ENCODE measurements at regions not wholly inside any gene's neighbourhood (a gene's known extent, or its start where the extent isn't known, plus 50 kb on each side); places are given as distances from the start of the nearest gene placed in this dataset.

DNA sequence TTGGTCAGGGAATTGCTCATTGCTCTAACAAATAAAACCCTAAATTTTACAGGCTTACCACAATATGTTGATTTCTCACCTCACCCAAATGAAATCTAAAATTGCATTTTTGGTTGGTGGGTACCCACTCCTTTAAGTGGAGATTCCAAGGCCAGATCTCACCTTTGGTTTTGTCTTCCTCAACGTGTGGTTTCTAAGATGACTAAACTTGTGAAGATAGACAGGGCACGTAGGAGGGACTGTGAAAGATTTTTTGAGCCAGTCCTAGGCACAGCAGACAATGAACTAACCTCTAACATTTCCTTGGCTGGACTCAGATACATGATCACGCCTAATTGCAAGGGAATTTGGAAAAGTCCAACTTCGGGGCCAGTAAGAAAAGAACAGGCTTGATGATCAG lies 1003.9 kb downstream of the FLRT2 start:
- DNase-seq = no peak
- intact Hi-C loops (cut with DNase I, micrococcal nuclease) = no loop called here
- no peak for ATAC-seq

DNA sequence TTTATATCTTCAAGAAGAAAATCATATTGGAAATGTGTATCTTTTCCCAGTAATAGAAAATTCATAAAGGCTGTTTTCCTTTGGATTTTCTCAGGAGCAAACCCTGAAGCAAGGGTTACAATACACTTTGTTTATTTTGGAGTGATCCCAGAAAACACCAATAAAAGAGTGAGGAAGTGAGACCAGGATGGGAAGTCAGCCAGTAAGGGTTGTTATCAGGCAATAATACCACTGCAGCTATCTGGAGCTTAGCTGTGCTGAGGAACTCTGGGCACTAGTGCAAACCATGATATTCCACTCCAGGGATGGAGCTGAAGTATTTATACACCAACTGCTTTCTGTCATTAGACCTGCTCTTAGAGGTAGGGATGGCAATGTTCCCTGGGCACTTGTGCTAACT lies 1002.3 kb downstream of the FLRT2 start:
- peak in 1 of 2 donors; percentile 4 for DNase-seq
- intact Hi-C loops (cut with DNase I, micrococcal nuclease) = no loop called here
- peak; percentile 95 for ATAC-seq

DNA sequence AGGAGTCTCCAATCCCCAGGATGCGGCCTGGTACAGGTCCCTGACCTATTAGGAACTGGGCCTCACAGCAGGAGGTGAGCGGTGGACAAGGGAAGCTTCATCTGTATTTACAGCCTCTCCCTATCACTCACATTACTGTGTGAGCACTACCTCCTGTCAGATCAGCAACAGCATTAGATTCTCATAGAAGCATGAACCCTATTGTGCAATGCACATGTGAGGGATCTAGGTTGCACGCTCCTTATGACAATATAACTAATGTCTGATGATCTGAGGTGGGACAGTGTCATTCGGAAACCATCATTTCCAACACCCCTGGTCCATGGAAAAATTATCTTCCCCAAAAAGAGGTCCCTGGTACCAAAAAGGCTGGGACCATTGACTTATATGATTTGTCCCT lies 1000.5 kb downstream of the FLRT2 start:
- DNase-seq (no peak), ATAC-seq (no peak)
- intact Hi-C loops (cut with DNase I, micrococcal nuclease) = no loop called here

DNA sequence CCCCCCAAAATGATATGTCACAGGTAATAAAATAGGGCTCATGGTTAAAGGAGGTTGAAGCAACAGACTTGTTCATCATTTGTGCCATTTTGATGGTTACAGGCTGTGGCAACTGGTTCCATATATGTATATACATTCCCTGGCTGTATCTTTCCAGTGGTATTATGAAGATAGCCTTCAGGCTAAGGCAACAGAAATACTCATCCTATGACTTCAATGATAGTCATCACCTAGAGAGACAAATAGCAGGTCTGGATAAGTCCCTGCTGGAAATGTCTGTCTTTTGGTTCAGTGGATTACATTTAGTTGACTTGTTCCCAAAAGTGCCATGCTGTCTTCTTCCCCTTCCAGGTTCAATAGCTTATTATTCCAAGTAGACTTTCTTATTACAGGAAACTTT lies 997.4 kb downstream of the FLRT2 start:
- DNase-seq (no peak), ATAC-seq (no peak)
- intact Hi-C loops (cut with DNase I, micrococcal nuclease) = no loop called here

DNA sequence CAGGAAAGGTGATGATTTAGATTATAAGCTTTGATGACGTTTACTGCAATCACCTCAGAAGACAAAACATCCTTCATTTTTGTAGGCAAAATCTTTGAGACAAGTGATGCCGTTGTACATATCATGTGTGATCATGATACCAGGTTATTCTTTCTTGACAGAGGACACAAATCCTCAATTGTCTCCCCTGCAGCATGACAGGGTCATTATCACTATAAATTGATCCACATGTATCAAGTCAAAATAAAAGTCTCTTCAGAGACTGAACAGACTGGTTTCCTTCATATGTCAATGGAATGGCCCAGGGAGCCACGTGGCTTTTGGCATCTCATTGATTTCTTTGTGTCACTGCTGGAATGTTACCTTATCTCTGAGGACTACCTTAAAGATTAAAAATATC lies 995.7 kb downstream of the FLRT2 start:
- DNase-seq = no peak
- intact Hi-C loops (cut with DNase I, micrococcal nuclease) = no loop called here
- no peak for ATAC-seq

DNA sequence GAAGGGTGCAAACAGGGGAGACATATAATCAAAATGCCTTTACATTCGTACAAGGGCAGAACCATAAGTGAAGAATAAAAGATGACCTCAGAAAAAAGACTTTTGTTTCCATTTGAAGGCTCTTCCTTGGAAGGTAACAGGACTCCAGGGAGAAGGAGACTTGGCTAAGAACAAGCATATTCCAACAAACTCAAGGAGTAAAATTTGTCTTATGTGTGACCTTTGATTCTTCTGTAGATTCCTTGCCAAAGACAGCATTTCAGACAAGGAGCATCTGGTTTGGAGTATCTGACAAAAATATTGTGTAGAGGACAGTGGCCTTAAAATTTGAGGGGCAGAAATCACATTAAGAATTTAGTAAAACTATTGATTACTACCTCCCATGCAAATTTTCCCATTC lies 991.9 kb downstream of the FLRT2 start:
- intact Hi-C loops (cut with DNase I, micrococcal nuclease) = no loop called here
- ATAC-seq (no peak), DNase-seq (no peak)

DNA sequence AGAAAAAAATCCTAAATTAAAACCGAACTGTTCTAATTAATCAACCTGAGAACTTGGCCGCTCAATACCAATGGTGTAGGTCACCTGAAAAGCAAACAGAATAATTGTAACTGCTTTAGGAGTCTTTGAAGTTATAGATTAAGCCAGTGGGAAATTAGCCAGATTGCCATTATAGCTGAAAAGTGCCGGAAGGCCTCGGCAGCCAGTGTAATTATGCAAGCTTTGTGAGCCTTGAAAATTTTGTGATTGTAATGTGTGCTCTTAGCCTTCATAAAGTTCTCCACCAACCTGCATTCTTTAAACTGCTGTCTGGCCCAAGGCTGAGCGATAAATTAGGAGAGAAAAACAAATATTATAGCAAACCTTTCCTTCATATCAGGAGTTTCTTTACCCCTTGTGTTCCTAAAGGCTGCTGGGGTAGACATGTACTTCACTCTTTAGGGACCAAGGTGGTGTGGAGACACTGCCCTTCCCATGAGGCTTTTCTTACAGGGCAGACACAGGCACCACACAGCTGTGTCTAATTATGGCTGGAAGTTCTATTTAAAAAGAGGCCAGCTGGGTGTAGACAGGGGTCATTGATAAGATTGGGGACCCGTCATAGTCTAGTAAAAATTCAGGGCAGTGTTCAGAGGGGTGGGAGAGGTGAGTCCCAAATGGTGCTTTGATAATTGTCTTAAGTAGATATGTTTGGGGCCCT lies 991.2 kb downstream of the FLRT2 start:
- intact Hi-C loops (cut with DNase I, micrococcal nuclease) = no loop called here
- ATAC-seq = no peak
- DNase-seq = no peak

DNA sequence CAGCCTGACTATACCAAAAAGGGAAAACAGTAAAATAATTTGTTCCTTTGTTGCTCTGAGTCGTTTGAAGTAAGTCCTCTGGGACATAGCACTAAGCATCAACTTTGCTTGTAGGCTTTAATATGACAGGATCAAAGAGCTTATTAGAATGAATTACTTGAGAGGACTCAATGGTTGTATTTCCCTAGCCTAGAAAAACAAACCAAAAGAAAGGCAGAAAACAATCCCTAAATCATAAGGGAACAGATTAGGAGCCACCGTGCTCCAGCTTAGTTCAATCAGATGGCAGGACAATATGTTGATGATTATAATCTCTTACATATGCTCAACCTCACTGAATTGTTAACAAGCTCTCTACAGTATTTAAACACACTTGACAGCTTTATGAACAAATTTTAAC lies 988.4 kb downstream of the FLRT2 start:
- no peak for DNase-seq
- ATAC-seq = no peak
- intact Hi-C loops (cut with DNase I, micrococcal nuclease) = no loop called here

DNA sequence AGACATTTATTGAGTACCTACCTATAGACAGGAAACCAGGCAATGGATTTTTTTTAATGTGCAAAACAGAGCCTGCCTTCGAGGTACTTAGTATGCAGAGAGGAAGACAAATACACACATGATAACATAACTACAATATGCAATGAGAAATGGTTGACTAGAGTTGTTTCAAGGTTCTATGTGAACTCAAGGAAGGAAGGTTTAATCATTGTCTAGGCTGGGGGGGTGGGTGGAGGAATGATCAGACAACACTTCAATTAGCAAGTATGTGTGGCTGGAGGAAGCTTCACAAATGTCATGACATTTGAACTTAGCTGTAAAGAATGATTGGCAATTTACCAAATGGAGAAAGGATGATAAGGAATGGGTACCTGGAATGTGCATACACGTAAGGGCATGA lies 985.3 kb downstream of the FLRT2 start:
- no peak for ATAC-seq
- intact Hi-C loops (cut with DNase I, micrococcal nuclease) = no loop called here

DNA sequence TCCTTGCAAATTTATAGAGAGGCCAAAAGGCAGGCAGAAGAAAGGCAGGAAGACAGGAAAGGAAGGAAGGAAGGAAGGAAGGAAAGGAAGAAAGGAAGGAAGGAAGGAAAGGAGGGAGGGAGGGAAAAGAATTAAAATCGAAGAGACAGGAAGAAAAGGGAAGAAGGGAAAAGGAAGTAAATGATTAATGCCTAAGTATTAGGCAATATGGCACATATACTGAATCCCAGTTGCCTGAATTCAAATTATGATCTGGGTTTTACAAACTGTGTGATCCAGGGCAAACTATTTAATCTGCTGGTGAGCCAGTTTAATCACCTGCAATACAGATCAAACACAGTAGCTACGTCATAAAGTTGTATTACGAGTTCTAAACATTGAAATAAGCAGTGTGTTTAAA lies 983.6 kb downstream of the FLRT2 start:
- intact Hi-C loops (cut with DNase I, micrococcal nuclease) = no loop called here
- ATAC-seq (no peak), DNase-seq (no peak)

More for the DNA sequence above, 985.3 kb downstream of the FLRT2 start:
- DNase-seq = no peak

DNA sequence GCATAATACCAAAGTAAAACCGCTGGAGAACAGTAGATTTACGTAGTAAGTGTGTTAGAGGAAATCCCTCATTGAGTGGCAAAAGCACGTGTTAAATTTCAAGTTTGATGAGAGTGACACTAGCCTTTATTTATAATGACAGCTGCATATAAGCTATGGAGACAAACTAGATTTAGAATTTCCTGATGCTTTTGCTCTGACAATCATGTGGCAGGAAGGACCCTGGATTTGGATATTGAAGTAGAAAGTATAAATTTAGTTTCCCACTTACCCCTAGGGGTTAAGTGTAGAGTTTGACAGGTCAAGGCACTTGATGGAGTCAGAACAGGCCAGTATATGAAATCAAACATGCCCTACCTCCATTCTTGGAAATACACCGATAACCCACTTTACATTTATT lies 983.1 kb downstream of the FLRT2 start:
- DNase-seq (no peak), ATAC-seq (no peak)
- intact Hi-C loops (cut with DNase I, micrococcal nuclease) = no loop called here

DNA sequence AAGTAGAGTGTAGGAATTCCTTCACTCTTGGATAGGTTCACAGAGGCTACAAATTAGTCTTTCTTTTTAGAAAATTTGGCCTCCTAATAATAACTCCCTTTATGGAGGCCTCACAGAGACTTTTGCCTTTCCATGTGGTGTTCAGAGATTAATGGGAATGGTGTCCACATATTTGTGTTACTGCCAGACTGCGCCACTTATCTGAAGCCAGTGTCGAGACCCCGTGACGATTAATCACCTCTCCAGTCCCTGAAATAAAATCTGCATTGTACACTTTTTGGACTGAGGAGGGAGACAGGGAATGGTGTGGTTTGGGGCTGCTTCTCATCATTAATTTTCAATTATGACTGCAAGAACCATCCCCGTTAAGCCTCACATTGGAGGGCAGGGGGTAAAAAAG lies 980.5 kb downstream of the FLRT2 start:
- ATAC-seq (no peak), DNase-seq (no peak)
- intact Hi-C loops (cut with DNase I, micrococcal nuclease) = no loop called here

DNA sequence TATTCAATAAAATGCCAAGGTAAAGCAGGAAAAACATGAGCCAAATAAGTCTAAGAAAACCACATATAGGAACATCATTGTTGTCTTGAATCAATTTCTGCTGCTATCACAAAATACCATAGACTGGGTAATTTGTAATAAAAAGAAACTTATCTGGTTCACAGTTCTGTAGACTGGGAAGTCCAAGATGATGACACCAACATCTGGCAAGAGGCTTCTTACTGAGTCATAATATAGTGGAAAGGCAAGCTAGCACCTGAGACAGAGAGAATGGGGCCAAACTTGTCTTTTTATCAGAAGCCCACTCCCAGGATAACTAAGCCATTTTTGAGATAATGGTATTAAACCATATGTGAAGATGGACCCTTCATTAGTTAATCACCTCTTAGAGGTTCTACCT lies 975.9 kb downstream of the FLRT2 start:
- ATAC-seq (no peak), DNase-seq (no peak)
- intact Hi-C loops (cut with DNase I, micrococcal nuclease) = no loop called here

DNA sequence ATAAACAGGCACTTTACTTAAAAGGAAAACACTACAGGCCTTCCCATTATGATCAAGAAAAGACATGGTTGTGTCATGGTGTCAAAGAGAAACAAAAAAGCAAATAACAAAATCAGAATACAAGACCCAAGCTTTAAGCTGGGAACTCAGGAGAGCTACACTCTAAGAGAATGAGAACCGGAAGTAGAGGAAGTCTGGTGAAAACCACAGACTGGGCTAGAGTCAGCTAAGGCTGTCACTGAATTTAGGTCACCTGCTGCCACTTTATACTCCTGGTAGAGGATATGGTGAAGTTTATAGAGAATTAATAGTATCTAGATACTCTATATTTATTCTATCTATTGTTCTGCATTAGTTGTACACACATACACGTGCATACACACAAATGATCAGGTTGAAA lies 971.7 kb downstream of the FLRT2 start:
- ATAC-seq (no peak), DNase-seq (no peak)
- intact Hi-C loops (cut with DNase I, micrococcal nuclease) = no loop called here

DNA sequence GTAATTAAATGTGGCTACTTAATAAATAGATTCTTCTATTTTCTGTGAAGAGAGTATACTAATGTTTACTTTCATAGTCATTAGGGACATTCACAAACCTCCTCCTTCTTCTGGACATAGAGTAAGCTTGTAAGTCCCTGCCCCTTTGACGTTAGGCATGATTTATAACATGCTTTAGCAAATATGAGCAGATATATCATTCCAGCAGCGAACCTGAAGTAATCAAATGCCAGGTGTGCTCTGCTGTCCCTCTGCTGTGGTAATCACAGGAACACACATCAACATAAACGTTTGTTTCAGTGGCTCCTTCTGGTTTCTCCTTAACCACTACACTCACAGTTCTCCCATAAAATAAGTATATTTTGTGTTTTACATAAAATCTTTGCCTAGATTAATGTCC lies 961.8 kb downstream of the FLRT2 start:
- intact Hi-C loops (cut with DNase I, micrococcal nuclease) = no loop called here
- no peak for DNase-seq
- ATAC-seq = no peak

DNA sequence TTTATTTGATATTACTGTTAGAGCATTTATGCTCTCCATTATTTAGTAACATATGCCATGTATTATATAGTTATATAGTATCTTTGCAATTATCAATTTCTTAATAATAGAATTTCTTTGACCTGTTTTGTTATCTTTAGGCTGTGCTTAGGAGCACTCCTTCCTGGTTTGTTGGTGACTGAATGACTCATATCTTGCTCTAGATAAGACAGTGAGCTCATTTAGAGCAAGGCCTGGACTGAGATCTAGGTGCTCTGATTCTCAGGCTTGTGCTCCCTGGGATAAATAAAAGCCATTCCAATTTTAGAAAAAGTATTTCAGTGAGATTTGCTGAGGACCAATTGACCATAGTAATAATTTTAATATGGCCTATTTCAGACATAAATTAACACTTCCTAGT lies 951.2 kb downstream of the FLRT2 start:
- intact Hi-C loops (cut with DNase I, micrococcal nuclease) = no loop called here
- DNase-seq = no peak
- ATAC-seq = no peak

DNA sequence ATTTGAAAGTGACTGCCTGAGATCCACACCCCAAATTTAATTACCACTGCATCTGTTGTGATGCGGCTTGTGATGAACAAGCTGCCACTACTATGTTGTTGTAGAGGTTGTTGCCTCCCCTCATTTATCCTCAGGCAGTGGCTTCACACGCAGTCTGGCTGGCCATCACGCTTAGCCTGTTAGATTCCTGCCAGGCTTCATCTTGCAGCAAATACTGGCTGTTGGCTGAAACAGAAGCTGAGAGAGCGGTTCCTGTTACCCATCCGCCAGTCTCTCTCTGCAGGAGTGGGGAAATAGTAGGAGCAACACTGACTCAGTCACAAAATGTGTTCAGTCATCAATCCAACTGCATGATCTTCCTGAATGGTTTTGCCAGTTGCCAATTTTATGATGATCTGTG lies 934.4 kb downstream of the FLRT2 start:
- DNase-seq (no peak), ATAC-seq (no peak)
- intact Hi-C loops (cut with DNase I, micrococcal nuclease) = no loop called here

DNA sequence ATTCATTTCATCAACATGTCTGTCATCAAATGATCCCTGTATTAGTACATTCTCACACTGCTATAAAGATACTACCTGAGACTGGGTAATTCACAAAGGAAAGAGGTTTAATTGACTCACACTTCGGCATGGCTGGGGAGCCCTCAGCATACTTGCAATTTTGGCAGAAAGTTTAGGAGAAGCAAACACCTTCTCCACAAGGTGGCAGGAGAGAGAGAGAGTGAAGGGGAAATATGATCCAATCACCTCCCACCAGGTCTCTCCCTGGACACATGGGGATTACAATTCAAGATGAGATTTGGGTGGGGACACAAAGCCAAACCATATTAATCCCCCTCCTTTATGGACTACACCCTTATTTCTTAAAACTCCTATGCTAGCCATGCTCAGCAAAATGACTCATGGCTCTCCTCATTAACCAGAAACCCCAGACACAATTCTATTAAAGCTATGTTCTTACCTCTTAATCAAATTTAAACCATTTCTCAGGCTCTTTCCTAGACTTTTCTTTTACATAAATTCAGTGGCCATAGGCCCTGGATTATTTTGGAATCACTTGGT lies 932.3 kb downstream of the FLRT2 start:
- ATAC-seq (no peak), DNase-seq (no peak)
- intact Hi-C loops (cut with DNase I, micrococcal nuclease) = no loop called here

DNA sequence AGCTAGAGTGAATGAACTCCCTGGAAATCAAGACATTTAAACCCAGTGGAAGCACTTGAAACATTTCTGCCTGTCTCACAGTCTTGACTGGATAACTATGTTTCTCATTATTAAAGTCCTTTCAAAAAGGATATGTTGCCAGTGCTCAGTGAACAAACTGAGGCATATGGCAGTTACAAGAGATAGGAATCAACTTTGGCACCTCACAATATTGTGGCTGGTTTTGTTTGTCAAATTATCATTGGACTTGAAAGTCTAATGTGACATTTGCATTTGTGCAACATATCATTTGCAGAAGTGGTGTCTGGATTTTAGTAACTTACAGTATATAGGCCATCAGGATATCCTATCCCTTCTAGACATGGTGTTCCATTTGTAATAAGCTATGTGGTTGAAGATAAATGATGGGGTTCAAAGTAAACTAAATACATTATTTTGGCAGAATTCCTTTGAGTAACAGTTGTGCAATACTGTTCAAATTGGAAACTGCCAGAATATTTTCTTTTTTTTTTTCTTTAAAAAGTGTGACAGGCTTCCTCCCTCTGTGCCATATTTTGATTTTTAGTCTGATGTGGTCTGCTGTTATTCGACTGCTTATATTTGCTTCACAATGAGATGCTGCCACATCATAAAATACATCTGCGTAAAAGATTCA lies 927.7 kb downstream of the FLRT2 start:
- ATAC-seq (no peak), DNase-seq (no peak)
- intact Hi-C loops (cut with DNase I, micrococcal nuclease) = no loop called here

DNA sequence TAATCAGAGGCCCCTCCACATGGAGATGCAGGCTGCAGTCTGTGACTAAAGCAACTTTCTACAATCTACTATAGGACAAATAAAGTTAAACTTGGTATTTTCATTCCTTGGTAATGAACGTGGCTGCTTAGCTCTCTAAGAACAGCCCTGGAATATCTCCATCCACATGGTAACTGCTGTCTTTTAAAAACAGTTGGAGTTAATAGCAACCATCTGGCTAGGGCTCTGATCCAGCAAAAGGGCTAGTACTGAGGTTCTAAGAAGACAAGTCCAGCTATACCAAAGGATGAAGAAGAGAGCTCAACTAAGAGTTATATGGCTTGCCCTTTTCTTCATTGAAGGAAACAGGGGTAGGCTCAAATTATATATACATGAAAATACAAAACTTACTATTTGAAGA lies 920.1 kb downstream of the FLRT2 start:
- no peak for DNase-seq
- intact Hi-C loops (cut with DNase I, micrococcal nuclease) = no loop called here
- no peak for ATAC-seq

DNA sequence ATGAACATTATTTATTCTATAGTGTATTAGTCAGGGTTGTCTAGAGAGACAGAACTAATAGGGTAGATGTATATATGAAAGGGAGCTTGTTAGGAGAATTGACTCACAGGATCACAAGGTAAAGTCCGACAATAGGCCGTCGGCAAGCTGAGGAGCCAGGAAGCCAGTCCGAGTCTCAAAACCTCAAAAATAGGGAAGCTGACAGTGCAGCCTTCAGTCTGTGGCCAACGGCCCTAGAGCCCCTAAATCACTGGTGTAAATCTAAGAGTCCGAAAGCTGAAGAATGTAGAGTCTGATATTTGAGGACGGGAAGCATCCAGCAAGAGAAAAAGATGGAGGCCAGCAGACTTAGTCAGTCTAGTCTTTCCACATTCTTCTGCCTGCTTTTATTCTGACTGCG lies 912.2 kb downstream of the FLRT2 start:
- no peak for ATAC-seq
- no peak for DNase-seq
- intact Hi-C loops (cut with DNase I, micrococcal nuclease) = no loop called here

All from left colon (tissue), 2 donors.